Nephron (organoid): ENCODE measurements at regions not wholly inside any gene's neighbourhood (a gene's known extent, or its start where the extent isn't known, plus 50 kb on each side); places are given as distances from the start of the nearest gene placed in this dataset.
A peak's percentile ranks its signal among the peaks of the same experiment; 100 is the strongest.

Experiments used
- H3K27ac Mint-ChIP-seq, 3 experiments: 2 replicates each; pipeline ENCODE4 v1.8.0; 2020; ENCODE audit warnings: mixed read lengths in 3 of 3, mild to moderate bottlenecking in 2 of 3, moderate library complexity in 1 of 3
- H3K27me3 Mint-ChIP-seq: 2 replicates; pipeline ENCODE4 v1.8.0; 2021; ENCODE audit warnings: low read depth, mild to moderate bottlenecking, moderate library complexity, mixed read lengths
- H3K36me3 Mint-ChIP-seq: 2 replicates; pipeline ENCODE4 v1.8.0; 2020; ENCODE audit warnings: low read depth, mixed read lengths
- H3K4me1 Mint-ChIP-seq: 2 replicates; pipeline ENCODE4 v1.8.0; 2020; ENCODE audit warnings: mixed read lengths
- H3K4me3 Mint-ChIP-seq, 3 experiments: 2 replicates each; pipeline ENCODE4 v1.8.0; 2020; ENCODE audit warnings: mild to moderate bottlenecking in 3 of 3, mixed read lengths in 3 of 3, moderate library complexity in 2 of 3
- H3K9me3 Mint-ChIP-seq: 2 replicates; pipeline ENCODE4 v1.8.0; 2020; ENCODE audit warnings: mixed read lengths
- TF ChIP-seq, protein P1 (sequence below), 3 experiments: fragments of 200-600 bp; sonication (generic); IDR thresholded peaks; one replicate each; pipeline ENCODE4 v1.5.0; 2021; ENCODE audit warnings: antibody characterized with exemption in 3 of 3; ENCODE audit not compliant: unreplicated experiment in 3 of 3

DNA sequence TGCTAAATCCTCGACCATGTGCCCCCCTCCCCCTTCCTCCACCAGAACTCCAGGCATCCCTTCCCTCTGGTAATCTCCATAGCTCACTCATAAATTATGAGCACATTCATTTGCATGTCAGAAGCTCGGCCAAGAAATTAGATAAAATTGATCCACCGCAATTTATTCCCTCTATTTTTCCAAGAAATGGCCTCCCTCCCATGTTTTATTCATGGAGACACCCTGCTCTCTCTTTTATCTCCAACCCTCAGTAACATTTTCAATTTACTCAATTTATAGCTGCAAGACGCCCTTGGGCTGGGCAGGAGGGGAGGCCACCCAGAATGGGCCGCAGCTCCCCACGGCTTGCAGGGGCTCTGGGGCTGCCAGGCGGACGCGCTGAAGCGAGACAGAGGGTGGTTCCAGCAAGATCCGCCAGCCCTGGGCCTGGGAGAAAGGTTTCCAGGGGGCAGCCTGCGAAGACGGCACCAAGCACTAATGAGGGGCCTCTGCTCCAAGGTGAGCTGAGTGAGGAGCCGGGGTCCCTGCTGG, 54.7 kb upstream of the ZNF423 start:
- peak overlapping the region; percentile 51 to 67 (median 61) for H3K27ac Mint-ChIP-seq
- no peaks in the 10 kb centered on the region for H3K36me3 Mint-ChIP-seq
- TF ChIP-seq, protein P1, sequence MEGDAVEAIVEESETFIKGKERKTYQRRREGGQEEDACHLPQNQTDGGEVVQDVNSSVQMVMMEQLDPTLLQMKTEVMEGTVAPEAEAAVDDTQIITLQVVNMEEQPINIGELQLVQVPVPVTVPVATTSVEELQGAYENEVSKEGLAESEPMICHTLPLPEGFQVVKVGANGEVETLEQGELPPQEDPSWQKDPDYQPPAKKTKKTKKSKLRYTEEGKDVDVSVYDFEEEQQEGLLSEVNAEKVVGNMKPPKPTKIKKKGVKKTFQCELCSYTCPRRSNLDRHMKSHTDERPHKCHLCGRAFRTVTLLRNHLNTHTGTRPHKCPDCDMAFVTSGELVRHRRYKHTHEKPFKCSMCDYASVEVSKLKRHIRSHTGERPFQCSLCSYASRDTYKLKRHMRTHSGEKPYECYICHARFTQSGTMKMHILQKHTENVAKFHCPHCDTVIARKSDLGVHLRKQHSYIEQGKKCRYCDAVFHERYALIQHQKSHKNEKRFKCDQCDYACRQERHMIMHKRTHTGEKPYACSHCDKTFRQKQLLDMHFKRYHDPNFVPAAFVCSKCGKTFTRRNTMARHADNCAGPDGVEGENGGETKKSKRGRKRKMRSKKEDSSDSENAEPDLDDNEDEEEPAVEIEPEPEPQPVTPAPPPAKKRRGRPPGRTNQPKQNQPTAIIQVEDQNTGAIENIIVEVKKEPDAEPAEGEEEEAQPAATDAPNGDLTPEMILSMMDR (IDR thresholded peaks at IDR 0.05; ENCODE audit: unreplicated experiment in 3 of 3), result no peak
- H3K27me3 Mint-ChIP-seq, result peaks cover 6% of the 10 kb centered on the region
- no peaks in the 10 kb centered on the region for H3K9me3 Mint-ChIP-seq
- peak overlapping the region in 2 of 3 experiments; percentile 2 to 7 for H3K4me3 Mint-ChIP-seq
- peaks cover 26% of the 10 kb centered on the region for H3K4me1 Mint-ChIP-seq

DNA sequence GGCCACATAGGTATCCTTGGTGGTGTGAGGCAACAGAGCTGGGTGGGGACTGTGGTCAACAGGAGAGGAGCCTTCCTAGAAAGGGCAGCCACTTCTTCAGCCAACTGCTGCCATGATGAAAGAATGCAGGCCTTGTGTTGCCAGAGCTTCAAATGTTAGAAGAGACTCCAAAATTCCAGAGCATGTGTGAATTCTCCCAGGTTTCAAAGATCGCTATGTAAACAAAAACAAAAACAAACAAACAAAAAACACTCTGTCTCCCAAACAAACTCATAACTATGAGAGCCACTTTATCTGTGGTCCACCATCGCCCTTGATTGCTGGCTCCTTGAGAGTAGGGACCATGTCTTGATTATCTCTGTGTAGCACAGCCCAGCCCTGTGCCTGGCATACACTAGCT, 55.5 kb upstream of the ZNF423 start:
- Mint-ChIP-seq H3K27me3 (peaks cover 6% of the 10 kb centered on the region), H3K4me3 (no peak overlapping the region), H3K4me1 (peaks cover 26% of the 10 kb centered on the region), H3K36me3 (no peaks in the 10 kb centered on the region), H3K27ac (peak overlapping the region; percentile 51 to 67 (median 61)), H3K9me3 (no peaks in the 10 kb centered on the region)
- TF ChIP-seq, protein P1 (IDR thresholded peaks at IDR 0.05; ENCODE audit: unreplicated experiment in 3 of 3), result no peak

DNA sequence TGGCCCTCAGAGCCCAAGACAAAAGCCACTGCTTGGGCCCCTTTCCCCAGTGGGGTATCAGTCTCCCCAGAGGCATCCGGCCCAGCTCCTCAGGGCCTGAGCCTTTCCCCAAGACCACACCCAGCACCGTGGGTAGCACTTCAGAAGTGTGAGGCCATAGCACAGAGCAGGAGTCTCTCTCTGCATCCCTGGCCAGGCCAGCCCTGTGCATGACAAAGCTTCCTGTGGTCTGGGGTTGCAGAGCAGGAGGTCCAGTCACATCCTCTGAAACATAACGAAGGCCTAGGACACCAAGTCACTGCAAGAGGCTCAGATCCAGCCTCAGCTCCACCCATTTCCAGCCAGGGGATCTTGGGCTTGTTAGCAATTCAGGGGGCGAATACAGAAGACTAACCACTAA, 56.8 kb upstream of the ZNF423 start:
- Mint-ChIP-seq H3K4me3 (no peak overlapping the region), H3K27ac (no peak overlapping the region), H3K36me3 (no peaks in the 10 kb centered on the region), H3K4me1 (peaks cover 26% of the 10 kb centered on the region), H3K27me3 (peaks cover 6% of the 10 kb centered on the region), H3K9me3 (no peaks in the 10 kb centered on the region)
- TF ChIP-seq, protein P1 (IDR thresholded peaks at IDR 0.05; ENCODE audit: unreplicated experiment in 3 of 3), result no peak

DNA sequence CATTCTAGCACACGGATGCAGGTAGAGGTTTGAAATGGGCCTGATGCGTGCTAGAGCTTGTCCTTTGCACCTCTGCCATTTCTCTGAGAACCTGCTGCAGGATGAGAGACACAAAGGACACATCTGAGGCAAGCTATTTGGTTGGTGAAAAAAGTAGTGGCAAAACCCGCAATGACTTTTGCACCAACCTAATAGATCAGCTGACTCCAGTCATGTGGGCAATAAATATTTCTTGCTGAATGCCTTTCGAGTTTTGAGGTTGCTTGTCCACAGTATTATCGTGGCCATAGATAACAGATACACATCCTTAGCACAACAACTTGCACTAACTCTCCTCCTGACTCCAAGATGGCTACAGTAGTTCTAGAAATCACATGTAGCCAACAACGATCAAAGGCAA, 57.8 kb upstream of the ZNF423 start:
- no peaks in the 10 kb centered on the region for H3K36me3 Mint-ChIP-seq
- H3K4me1 Mint-ChIP-seq, result peaks cover 21% of the 10 kb centered on the region

DNA sequence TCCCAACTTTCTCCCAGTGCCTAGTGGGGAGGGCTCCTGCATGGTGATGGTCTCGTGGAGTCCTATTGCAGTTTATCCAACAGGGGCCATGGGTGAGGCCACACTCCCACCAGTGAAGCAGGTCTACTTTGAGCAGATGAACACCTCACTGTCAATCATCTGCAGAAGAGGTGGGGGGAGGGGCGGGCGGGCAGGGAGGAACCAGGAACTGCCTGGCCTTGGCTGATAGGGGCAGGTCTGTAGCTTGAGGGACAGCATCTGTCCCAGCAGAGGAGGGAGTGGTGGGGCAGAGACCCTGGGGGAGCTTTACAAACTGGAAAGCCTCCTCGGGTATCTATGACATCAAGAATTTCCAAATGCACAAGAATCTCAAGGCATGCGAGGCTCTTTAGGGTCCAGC, 58.7 kb upstream of the ZNF423 start:
- Mint-ChIP-seq H3K4me1 (peaks cover 20% of the 10 kb centered on the region), H3K9me3 (no peaks in the 10 kb centered on the region), H3K27ac (no peak overlapping the region), H3K36me3 (no peaks in the 10 kb centered on the region), H3K4me3 (no peak overlapping the region), H3K27me3 (peaks cover 6% of the 10 kb centered on the region)
- TF ChIP-seq, protein P1 (IDR thresholded peaks at IDR 0.05; ENCODE audit: unreplicated experiment in 3 of 3), result no peak

More for the DNA sequence above, 57.8 kb upstream of the ZNF423 start:
- Mint-ChIP-seq H3K27me3 (peaks cover 6% of the 10 kb centered on the region), H3K4me3 (no peak overlapping the region), H3K27ac (no peak overlapping the region), H3K9me3 (no peaks in the 10 kb centered on the region)
- TF ChIP-seq, protein P1 (IDR thresholded peaks at IDR 0.05; ENCODE audit: unreplicated experiment in 3 of 3), result no peak

DNA sequence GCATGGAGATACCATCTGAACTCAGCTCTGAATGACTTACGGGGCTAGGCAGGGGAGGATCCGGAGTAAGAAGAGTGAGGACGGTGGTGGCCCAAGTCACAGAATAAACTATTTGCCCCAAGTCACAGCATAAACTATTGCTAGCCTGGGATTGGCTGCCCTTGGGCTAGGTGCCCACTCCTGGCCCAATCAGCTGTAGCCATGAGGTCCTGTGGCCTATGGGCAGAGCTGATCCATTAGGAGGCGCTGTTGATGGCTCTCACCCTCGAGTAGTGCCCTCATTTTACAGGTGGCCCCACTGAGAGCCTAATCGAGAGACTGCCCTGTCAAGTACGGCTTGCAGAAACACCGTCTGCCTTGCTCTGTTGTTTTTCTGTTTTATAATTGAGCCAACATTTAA, 62.3 kb upstream of the ZNF423 start:
- peaks cover 8% of the 10 kb centered on the region for H3K27me3 Mint-ChIP-seq
- no peaks in the 10 kb centered on the region for H3K36me3 Mint-ChIP-seq
- TF ChIP-seq, protein P1 (IDR thresholded peaks at IDR 0.05; ENCODE audit: unreplicated experiment in 3 of 3), result no peak
- H3K27ac Mint-ChIP-seq, result no peak overlapping the region
- H3K4me3 Mint-ChIP-seq, result no peak overlapping the region
- no peaks in the 10 kb centered on the region for H3K4me1 Mint-ChIP-seq
- no peaks in the 10 kb centered on the region for H3K9me3 Mint-ChIP-seq
